HepG2 (cell line): ENCODE measurements at regions not wholly inside any gene's neighbourhood (a gene's known extent, or its start where the extent isn't known, plus 50 kb on each side); places are given as distances from the start of the nearest gene placed in this dataset.

Experiments used
- ATAC-seq: fragments of 200-7000 bp; cut with Tn5 transposase; 3 replicates; pipeline ENCODE4 v1.9.1; 2020; ENCODE audit warnings: mild to moderate bottlenecking, moderate library complexity
- BruUV-seq: library from RNA; stranded (reverse); fragments of 400-500 nt; replicated peaks from 2 replicates; lab custom pipeline; 2021; lab: Mats Ljungman, UMichigan
- CTCF ChIA-PET: fragments of 300-600 bp; formaldehyde crosslinking; extraction: SDS; loops from one replicate; lab custom pipeline; 2021; ENCODE audit warnings: low total read pairs, inconsistent platforms, low intra/inter-chr PET ratio; lab: Yijun Ruan, JAX
- POLR2A ChIA-PET: fragments of 350-600 bp; sonication (Branson Sonifier 250); formaldehyde crosslinking; loops from one replicate; lab custom pipeline; 2020; ENCODE audit warnings: antibody characterized with exemption, inconsistent platforms; lab: Yijun Ruan, JAX
- DNase-seq: peaks from one replicate; pipeline ENCODE4 v3.0.0-alpha.2; 2015; ENCODE audit warnings: low spot score
- FAIRE-seq: peaks from 3 replicates; lab custom pipeline; 2011; peaks lifted over from hg19 to GRCh38; lab: Jason Lieb, UNC
- H2AFZ ChIP-seq: one replicate; pipeline ENCODE4 v1.6.1; 2011; ENCODE audit warnings: low read length, inconsistent platforms
- H3K27ac ChIP-seq: fragments of 300-600 bp; 3 replicates; pipeline ENCODE4 v1.8.0; 2011; ENCODE audit warnings: mixed run types, mild to moderate bottlenecking, mixed read lengths, low read length, inconsistent platforms; ENCODE audit not compliant: insufficient read depth; ENCODE audit errors: extremely low read length
- H3K27me3 ChIP-seq, 2 experiments: fragments of 200-600 bp in 1 of 2; 2 replicates in 1 of 2; 3 replicates in 1 of 2; pipeline versions ENCODE4 v1.6.0 to v1.8.0; 2011; ENCODE audit warnings: low read length in 2 of 2, mild to moderate bottlenecking in 2 of 2, moderate library complexity in 2 of 2, inconsistent platforms in 1 of 2; ENCODE audit not compliant: insufficient read depth in 2 of 2, control insufficient read depth in 1 of 2
- H3K36me3 ChIP-seq, 2 experiments: fragments of 200-600 bp in 1 of 2; replicated peaks in 1 of 2; 2 replicates in 1 of 2; 3 replicates in 1 of 2; pipeline versions ENCODE4 v1.5.1 to v1.8.0; 2011; ENCODE audit warnings: low read length in 2 of 2, inconsistent platforms in 1 of 2; ENCODE audit not compliant: insufficient read depth in 2 of 2, control insufficient read depth in 1 of 2
- H3K4me1 ChIP-seq: 2 replicates; pipeline ENCODE4 v1.5.1; 2012; ENCODE audit warnings: low read length, inconsistent platforms; ENCODE audit not compliant: insufficient read depth
- H3K4me2 ChIP-seq: 2 replicates; pipeline ENCODE4 v1.6.0; 2011; ENCODE audit warnings: low read depth, low read length, inconsistent platforms
- H3K4me3 ChIP-seq, 3 experiments: fragments of 200-600 bp in 1 of 3; sonication (generic), shearing (Covaris generic) in 1 of 3; replicated peaks in 1 of 3; 2 replicates each; pipeline ENCODE4 v1.5.1; 2011 to 2016; ENCODE audit warnings: low read length in 3 of 3, inconsistent platforms in 2 of 3, low read depth in 2 of 3, mild to moderate bottlenecking in 2 of 3, control low read depth in 1 of 3, mixed read lengths in 1 of 3; ENCODE audit not compliant: insufficient read depth in 1 of 3
- H3K79me2 ChIP-seq: one replicate; pipeline ENCODE4 v1.6.1; 2011; ENCODE audit warnings: low read length, inconsistent platforms; ENCODE audit not compliant: insufficient read depth
- H3K9ac ChIP-seq: 2 replicates; pipeline ENCODE4 v1.6.0; 2011; ENCODE audit warnings: mild to moderate bottlenecking, low read depth, low read length, inconsistent platforms; ENCODE audit not compliant: insufficient read depth
- H3K9me3 ChIP-seq: 2 replicates; pipeline ENCODE4 v1.5.1; 2012; ENCODE audit warnings: mild to moderate bottlenecking, low read length
- H4K20me1 ChIP-seq: 2 replicates; pipeline ENCODE4 v1.6.0; 2011; ENCODE audit warnings: inconsistent platforms, mild to moderate bottlenecking, low read length, moderate library complexity; ENCODE audit not compliant: insufficient read depth
- EZH2 ChIP-seq: conservative IDR thresholded peaks from 2 replicates; pipeline ENCODE4 v1.6.1; 2012; ENCODE audit warnings: mild to moderate bottlenecking, low read depth, low read length, moderate library complexity
- FOXO1 ChIP-seq: sonication (generic); formaldehyde crosslinking; IDR thresholded peaks from 2 replicates; pipeline ENCODE4 v1.4.0; 2020; ENCODE audit warnings: missing genetic modification reagents
- MLLT10 ChIP-seq: sonication (generic); formaldehyde crosslinking; IDR thresholded peaks from 2 replicates; pipeline ENCODE4 v1.4.0; 2020; ENCODE audit warnings: missing genetic modification reagents
- MXD4 ChIP-seq: IDR thresholded peaks from 2 replicates; pipeline ENCODE4 v1.6.1; 2016; ENCODE audit warnings: mild to moderate bottlenecking, missing biosample characterization, missing genetic modification reagents
- NR2F6 ChIP-seq, 2 experiments: IDR thresholded peaks; 2 replicates each; pipeline ENCODE4 v1.6.1; 2016; ENCODE audit warnings: antibody characterized with exemption in 1 of 2, mild to moderate bottlenecking in 1 of 2
- RARA ChIP-seq: IDR thresholded peaks from 2 replicates; pipeline ENCODE4 v1.6.1; 2016; ENCODE audit warnings: missing genetic modification reagents, missing compliant biosample characterization
- STAG1 ChIP-seq: sonication (generic); formaldehyde crosslinking; IDR thresholded peaks from 2 replicates; pipeline ENCODE4 v1.4.0; 2020; ENCODE audit warnings: missing genetic modification reagents
- TFAP4 ChIP-seq: sonication (generic); IDR thresholded peaks from 2 replicates; pipeline ENCODE4 v1.6.1; 2016; ENCODE audit warnings: low read depth, borderline replicate concordance
- TRIM24 ChIP-seq: sonication (generic); formaldehyde crosslinking; IDR thresholded peaks from 2 replicates; pipeline ENCODE4 v1.8.0; 2022; ENCODE audit warnings: mild to moderate bottlenecking, missing genetic modification reagents
- ZFP1 ChIP-seq: IDR thresholded peaks from 2 replicates; pipeline ENCODE4 v1.6.1; 2016
- ZFP37 ChIP-seq: sonication (generic); formaldehyde crosslinking; IDR thresholded peaks from 2 replicates; pipeline ENCODE4 v1.4.0; 2020; ENCODE audit warnings: missing genetic modification reagents, borderline replicate concordance
- ZNF124 ChIP-seq: sonication (generic); formaldehyde crosslinking; IDR thresholded peaks from 2 replicates; pipeline ENCODE4 v1.4.0; 2020; ENCODE audit warnings: missing genetic modification reagents
- WGBS: methylation state at CpG from one replicate; pipeline ENCODE4 v1.1.6; 2017; ENCODE audit warnings: low lambda C conversion rate; 5-methylcytosine and 5-hydroxymethylcytosine counted together
- in situ Hi-C: cut with HindIII; loops from 2 replicates; pipeline ENCODE4 v1.10.0; 2017; ENCODE audit warnings: low pct_unique_long_range_greater_than_20kb; ENCODE audit not compliant: extremely low pct_ligation_motif_present
- intact Hi-C: fragments of 100-400 bp; cut with micrococcal nuclease; formaldehyde crosslinking; loops from one replicate; pipeline ENCODE4 v1.10.0; 2022; ENCODE audit not compliant: unreplicated experiment
- TF ChIP-seq, protein P1 (sequence below): sonication (generic); formaldehyde crosslinking; IDR thresholded peaks from 2 replicates; pipeline ENCODE4 v1.8.0; 2022; ENCODE audit warnings: mild to moderate bottlenecking, missing genetic modification reagents, borderline replicate concordance

DNA sequence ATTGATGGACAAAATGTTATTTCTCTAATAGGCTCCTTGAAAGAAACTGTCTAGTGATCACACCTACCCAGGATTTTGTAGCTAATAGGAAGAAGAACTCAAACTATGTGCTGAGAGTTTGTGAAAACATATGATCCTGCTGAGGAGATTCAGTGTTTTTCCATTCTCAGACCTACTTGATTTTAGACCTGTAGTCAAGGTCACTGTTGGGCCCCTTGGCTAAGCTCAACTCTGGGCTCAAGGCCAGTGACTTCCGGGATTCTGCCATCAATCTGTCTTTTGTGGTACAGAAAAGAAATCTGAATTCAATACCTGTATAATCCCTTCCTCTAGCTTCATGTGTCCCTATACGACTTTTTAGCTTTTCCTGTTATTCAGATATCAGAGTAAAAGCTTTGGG is 79.7 kb upstream of the FERD3L start:
- intact Hi-C loops (no loop called here), in situ Hi-C loops (no loop called here)
- H4K20me1 ChIP-seq = no peaks in the 10 kb centered on the region
- no peak for TF ChIP-seq NR2F6 (IDR thresholded peaks at IDR 0.05)
- TF ChIP-seq NR2F6 (CRISPR knock-in tag; IDR thresholded peaks at IDR 0.05) = no peak
- TF ChIP-seq TRIM24 (CRISPR knock-in tag) = no peak
- no peak for TF ChIP-seq RARA (CRISPR knock-in tag)
- TF ChIP-seq, protein P1, sequence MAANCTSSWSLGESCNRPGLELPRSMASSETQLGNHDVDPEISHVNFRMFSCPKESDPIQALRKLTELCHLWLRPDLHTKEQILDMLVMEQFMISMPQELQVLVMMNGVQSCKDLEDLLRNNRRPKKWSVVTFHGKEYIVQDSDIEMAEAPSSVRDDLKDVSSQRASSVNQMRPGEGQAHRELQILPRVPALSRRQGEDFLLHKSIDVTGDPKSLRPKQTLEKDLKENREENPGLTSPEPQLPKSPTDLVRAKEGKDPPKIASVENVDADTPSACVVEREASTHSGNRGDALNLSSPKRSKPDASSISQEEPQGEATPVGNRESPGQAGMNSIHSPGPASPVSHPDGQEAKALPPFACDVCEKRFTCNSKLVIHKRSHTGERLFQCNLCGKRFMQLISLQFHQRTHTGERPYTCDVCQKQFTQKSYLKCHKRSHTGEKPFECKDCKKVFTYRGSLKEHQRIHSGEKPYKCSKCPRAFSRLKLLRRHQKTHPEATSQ (CRISPR knock-in tag) = no peak
- TF ChIP-seq ZFP1 = no peak
- no peak for TF ChIP-seq EZH2
- TF ChIP-seq MXD4 = no peak
- no peak for TF ChIP-seq STAG1 (CRISPR knock-in tag)
- no peak for TF ChIP-seq ZNF124 (CRISPR knock-in tag)
- TF ChIP-seq TFAP4 = no peak
- no peak for TF ChIP-seq ZFP37 (CRISPR knock-in tag)
- TF ChIP-seq FOXO1 = no peak
- TF ChIP-seq MLLT10 (CRISPR knock-in tag) = no peak
- H3K27me3 ChIP-seq = no peaks in the 10 kb centered on the region
- FAIRE-seq (no peak), ATAC-seq (no peak), DNase-seq (no peak)
- H3K4me3 ChIP-seq = no peak overlapping the region
- no TSS peak for BruUV-seq
- H3K79me2 ChIP-seq = no peaks in the 10 kb centered on the region
- no peak overlapping the region for H3K27ac ChIP-seq
- no peak overlapping the region for H2AFZ ChIP-seq
- H3K36me3 ChIP-seq = no peaks in the 10 kb centered on the region
- no peaks in the 10 kb centered on the region for H3K4me1 ChIP-seq
- H3K9me3 ChIP-seq = peaks cover 80% of the 10 kb centered on the region
- WGBS = 2% methylated on average over 2 of the region's 2 CpGs
- no peak overlapping the region for H3K4me2 ChIP-seq
- ChIA-PET CTCF (no interaction called here), POLR2A (no interaction called here)
- no peak overlapping the region for H3K9ac ChIP-seq
